Panc1 (cell line): ENCODE measurements at regions not wholly inside any gene's neighbourhood (a gene's known extent, or its start where the extent isn't known, plus 50 kb on each side); places are given as distances from the start of the nearest gene placed in this dataset.

Experiments used
- ATAC-seq: fragments of 200-7000 bp; cut with Tn5 transposase; 2 replicates; pipeline ENCODE4 v1.9.1; 2020; ENCODE audit warnings: mild to moderate bottlenecking, moderate library complexity
- BruUV-seq: library from RNA; stranded (reverse); fragments of 400-500 nt; replicated peaks from 2 replicates; lab custom pipeline; 2021; lab: Mats Ljungman, UMichigan
- CTCF ChIA-PET: fragments of 300-600 bp; sonication (Branson Sonifier 250); formaldehyde crosslinking; loops from one replicate; lab custom pipeline; 2022; ENCODE audit warnings: antibody characterized with exemption; lab: Charles Lee
- POLR2A ChIA-PET: fragments of 300-600 bp; sonication (Branson Sonifier 250); formaldehyde crosslinking; loops from one replicate; lab custom pipeline; 2022; ENCODE audit warnings: antibody characterized with exemption; lab: Charles Lee
- DNase-seq: peaks from one replicate; pipeline ENCODE4 v3.0.0-alpha.2; 2010; ENCODE audit warnings: low read depth, low spot score
- H3K27ac ChIP-seq: 2 replicates; pipeline ENCODE4 v1.5.1; 2011; ENCODE audit warnings: mild to moderate bottlenecking, low read length, inconsistent platforms
- H3K27me3 ChIP-seq: fragments of 200-500 bp; sonication (Bioruptor generic); 2 replicates; pipeline ENCODE4 v1.6.0; 2014; ENCODE audit warnings: low read length, inconsistent platforms; ENCODE audit not compliant: control insufficient read depth, insufficient read depth
- H3K36me3 ChIP-seq: fragments of 200-500 bp; sonication (Bioruptor generic); 2 replicates; pipeline ENCODE4 v1.5.1; 2014; ENCODE audit warnings: inconsistent platforms, mild to moderate bottlenecking, low read length, moderate library complexity; ENCODE audit not compliant: control insufficient read depth, insufficient read depth
- H3K4me1 ChIP-seq: 2 replicates; pipeline ENCODE4 v1.5.1; 2011; ENCODE audit warnings: inconsistent platforms, mild to moderate bottlenecking, low read length, moderate library complexity; ENCODE audit not compliant: control insufficient read depth, insufficient read depth
- H3K4me3 ChIP-seq, 2 experiments: 2 replicates each; pipeline ENCODE4 v1.5.1; 2011 to 2012; ENCODE audit warnings: low read depth in 2 of 2, low read length in 2 of 2, mild to moderate bottlenecking in 2 of 2, inconsistent platforms in 1 of 2, moderate library complexity in 1 of 2
- H3K9me3 ChIP-seq: fragments of 200-500 bp; sonication (Bioruptor generic); 2 replicates; pipeline ENCODE4 v1.5.1; 2014; ENCODE audit warnings: low read depth, mild to moderate bottlenecking, inconsistent platforms, low read length, moderate library complexity; ENCODE audit not compliant: control insufficient read depth, insufficient read depth
- CTCF ChIP-seq: fragments of 450-650 bp; IDR thresholded peaks from 2 replicates; pipeline ENCODE4 v1.5.1; 2017; ENCODE audit warnings: mild to moderate bottlenecking
- POLR2AphosphoS5 ChIP-seq: IDR thresholded peaks from 2 replicates; pipeline ENCODE4 v1.6.1; 2012; ENCODE audit warnings: mild to moderate bottlenecking, low read depth, low read length, moderate library complexity
- REST ChIP-seq, 2 experiments: IDR thresholded peaks; 2 replicates each; pipeline ENCODE4 v1.6.1; 2011 to 2012; ENCODE audit warnings: low read depth in 2 of 2, control low read depth in 1 of 2, low read length in 1 of 2, mild to moderate bottlenecking in 1 of 2, moderate library complexity in 1 of 2; ENCODE audit not compliant: insufficient read depth in 1 of 2
- SIN3A ChIP-seq: IDR thresholded peaks from 2 replicates; pipeline ENCODE4 v1.6.1; 2012; ENCODE audit warnings: low read depth, mild to moderate bottlenecking, low read length, moderate library complexity, borderline replicate concordance; ENCODE audit not compliant: insufficient read depth
- TCF7L2 ChIP-seq: IDR thresholded peaks from 2 replicates; pipeline ENCODE4 v1.6.1; 2011; ENCODE audit warnings: mild to moderate bottlenecking, low read depth, low read length, inconsistent platforms
- in situ Hi-C: cut with HindIII; loops from 2 replicates; pipeline ENCODE4 v1.10.0; 2016; ENCODE audit warnings: low sequenced_read_pairs, low pct_unique_long_range_greater_than_20kb
- intact Hi-C: fragments of 100-400 bp; cut with micrococcal nuclease; formaldehyde crosslinking; loops from one replicate; pipeline ENCODE4 v1.10.0; 2022; ENCODE audit not compliant: unreplicated experiment

GRCh38 chr15:85986741-85987140 is 92.9 kb upstream of the AGBL1 start:
- H3K9me3 ChIP-seq: no peaks in the 10 kb centered on the region
- no peak overlapping the region for H3K27ac ChIP-seq
- BruUV-seq: no TSS peak
- H3K4me3 ChIP-seq: no peak overlapping the region
- H3K27me3 ChIP-seq: no peaks in the 10 kb centered on the region
- ATAC-seq: no peak
- TF ChIP-seq POLR2AphosphoS5 (no peak), SIN3A (no peak), CTCF (no peak), REST (IDR thresholded peaks at IDR 0.05; ENCODE audit: insufficient read depth in 1 of 2, low read depth in 2 of 2, low read length in 1 of 2) (no peak), TCF7L2 (no peak)
- ChIA-PET POLR2A (no interaction called here), CTCF (no interaction called here)
- DNase-seq: no peak
- intact Hi-C loops: no loop called here
- in situ Hi-C loops: no loop called here
- H3K36me3 ChIP-seq: no peaks in the 10 kb centered on the region
- H3K4me1 ChIP-seq: no peaks in the 10 kb centered on the region

- no peak overlapping the region for H3K4me3 ChIP-seq
- intact Hi-C loops: no loop called here
- in situ Hi-C loops: no loop called here
- DNase-seq: no peak
- H3K27me3 ChIP-seq: no peaks in the 10 kb centered on the region
- H3K36me3 ChIP-seq: no peaks in the 10 kb centered on the region
- H3K4me1 ChIP-seq: no peaks in the 10 kb centered on the region
- H3K9me3 ChIP-seq: no peaks in the 10 kb centered on the region
- no peak for TF ChIP-seq REST (IDR thresholded peaks at IDR 0.05; ENCODE audit: insufficient read depth in 1 of 2, low read depth in 2 of 2, low read length in 1 of 2)
- no peak for TF ChIP-seq TCF7L2
- TF ChIP-seq SIN3A: no peak
- TF ChIP-seq CTCF: no peak
- TF ChIP-seq POLR2AphosphoS5: no peak
- no peak; the same call in 1 of the 2 replicates for ATAC-seq
- H3K27ac ChIP-seq: no peak overlapping the region
- ChIA-PET CTCF (interaction anchor here (0.7 kb wide), 1 partner anchor 14 kb away, joined by 7 read pairs; no protein-coding TSS in a partner anchor), POLR2A (no interaction called here)
- no TSS peak for BruUV-seq
Measured at GRCh38 chr15:85988741-85989140, 90.9 kb upstream of the AGBL1 start.
